GM13976 (cell line): ENCODE measurements at regions not wholly inside any gene's neighbourhood (a gene's known extent, or its start where the extent isn't known, plus 50 kb on each side); places are given as distances from the start of the nearest gene placed in this dataset.
"Not testable (repeated sequence)": the region's sequence is repeated elsewhere in the genome, so short reads cannot be mapped to it uniquely, and the experiment has no call there.

Experiments used
- DNase-seq: peaks from one replicate; pipeline ENCODE4 v3.0.0; 2012; ENCODE audit warnings: low spot score
- CTCF ChIP-seq: IDR thresholded peaks from 2 replicates; pipeline ENCODE4 v1.5.1; 2012; ENCODE audit warnings: borderline replicate concordance, mild to moderate bottlenecking; ENCODE audit not compliant: insufficient read depth; ENCODE audit errors: extremely low read depth, missing control alignments, control extremely low read depth
- in situ Hi-C: fragments of 300-500 bp; cut with MboI; formaldehyde crosslinking; loops from one replicate; pipeline ENCODE4 v1.12.0; 2022; ENCODE audit warnings: low sequenced_read_pairs, mixed read lengths, inconsistent platforms; ENCODE audit not compliant: unreplicated experiment

GRCh38 chr17:34750004-34750403 is 170.6 kb downstream of the TMEM132E start:
- no peak for TF ChIP-seq CTCF
- in situ Hi-C loops = no loop called here
- DNase-seq = no peak

- no peak for DNase-seq
- in situ Hi-C loops = no loop called here
- TF ChIP-seq CTCF = no peak
Measured at GRCh38 chr17:34741967-34742366, 162.6 kb downstream of the TMEM132E start.

GRCh38 chr17:34740565-34741520 is 161.5 kb downstream of the TMEM132E start:
- TF ChIP-seq CTCF = no peak
- no peak for DNase-seq
- in situ Hi-C loops = no loop called here

- TF ChIP-seq CTCF = no peak
- in situ Hi-C loops = no loop called here
- no peak for DNase-seq
Measured at GRCh38 chr17:34739386-34739785, 160.0 kb downstream of the TMEM132E start.

- DNase-seq, in situ Hi-C loops: not testable (repeated sequence)
Measured at GRCh38 chr17:34737673-34738072, 158.3 kb downstream of the TMEM132E start.

GRCh38 chr17:34736611-34737010 is 157.2 kb downstream of the TMEM132E start:
- no peak for DNase-seq
- no peak for TF ChIP-seq CTCF
- in situ Hi-C loops = no loop called here

- DNase-seq = no peak
- no peak for TF ChIP-seq CTCF
Measured at GRCh38 chr17:34733333-34733732, 154.0 kb downstream of the TMEM132E start.

More at GRCh38 chr17:34733333-34733732, 154.0 kb downstream of the TMEM132E start:
- in situ Hi-C loops = no loop called here
